ENCODE measurements at regions not wholly inside any gene's neighbourhood (a gene's known extent, or its start where the extent isn't known, plus 50 kb on each side); places are given as distances from the start of the nearest gene placed in this dataset.

GRCh38 chr10:33899578-33900531, 565.4 kb upstream of the NRP1 start:
- H3K9ac ChIP-seq (replicated peaks in 1 of 4; ENCODE audit: extremely low read depth in 1 of 4, low read depth in 3 of 4, low read length in 3 of 4): no peak overlapping the region

More at GRCh38 chr10:33899578-33900531, 565.4 kb upstream of the NRP1 start:
- H4K91ac ChIP-seq (replicated peaks; ENCODE audit: insufficient read length, low read length): no peak overlapping the region
- no peak overlapping the region for H3K18ac ChIP-seq (ENCODE audit: extremely low read depth, low read length)
- peaks cover 0 to 5% of the 10 kb centered on the region in 2 experiments; a peak in 1 of 4 replicates for H3K9me3 ChIP-seq (ENCODE audit: insufficient read depth in 2 of 2, low read depth in 1 of 2, low read length in 1 of 2)
- no peak for FAIRE-seq
- ChIA-PET CTCF (ENCODE audit: partially characterized antibody) (interaction anchor here (0.9 to 1.1 kb wide), 2 partner anchors 13 to 327 kb away, joined by 4 read pairs; no protein-coding TSS in a partner anchor), POLR2A (ENCODE audit: partially characterized antibody) (no interaction called here)
- H3K23me2 ChIP-seq (ENCODE audit: low read depth, low read length): no peaks in the 10 kb centered on the region
- H2BK120ac ChIP-seq (replicated peaks; ENCODE audit: low read depth, low read length): no peak overlapping the region
- H3K79me2 ChIP-seq (ENCODE audit: control insufficient read depth in 1 of 2, insufficient read depth in 2 of 2, low read length in 2 of 2): no peaks in the 10 kb centered on the region
- H2BK15ac ChIP-seq (ENCODE audit: low read length): no peak overlapping the region
- no peaks in the 10 kb centered on the region for H3K27me3 ChIP-seq (replicated peaks in 1 of 4; ENCODE audit: control insufficient read depth in 3 of 4, extremely low read depth in 1 of 4, insufficient read depth in 3 of 4, low read length in 3 of 4)
- H2AK5ac ChIP-seq (ENCODE audit: low read depth, low read length): no peak overlapping the region
- WGBS, 2 experiments (ENCODE audit: extremely low coverage in 1 of 2, insufficient coverage in 1 of 2, insufficient read length in 1 of 2, insufficient replicate concordance in 2 of 2, low coverage in 1 of 2, low lambda C conversion rate in 2 of 2, missing lambda C conversion rate in 1 of 2): 87% methylated on average over 5 of the region's 5 CpGs; no CpG with 5 or more reads in 1 of the 2 experiments
- no peak overlapping the region for H3K14ac ChIP-seq (ENCODE audit: insufficient read length)
- no peak overlapping the region for H3K27ac ChIP-seq (ENCODE audit: low read depth, low read length)
- no peak overlapping the region for H2BK20ac ChIP-seq (ENCODE audit: low read length)
- no peak overlapping the region for H2BK5ac ChIP-seq (ENCODE audit: low read depth, low read length)
- TF ChIP-seq GABPA (IDR thresholded peaks at IDR 0.05; ENCODE audit: borderline replicate concordance, insufficient read depth, low read length) (no peak), SIN3A (conservative IDR thresholded peaks at IDR 0.05 in 1 of 2, IDR thresholded peaks at IDR 0.05 in 1 of 2; ENCODE audit: low read depth in 1 of 2, low read length in 2 of 2) (no peak)
- H3K4ac ChIP-seq (replicated peaks; ENCODE audit: insufficient read length, low read depth, low read length): no peak overlapping the region
- no peak overlapping the region for H2AFZ ChIP-seq (ENCODE audit: low read length)
- no peak overlapping the region for H2BK12ac ChIP-seq (ENCODE audit: low read depth, low read length)
- no peak for DNase-seq (ENCODE audit: low read depth in 1 of 2, low spot score in 2 of 2)
- no peaks in the 10 kb centered on the region for H3K36me3 ChIP-seq (ENCODE audit: control insufficient read depth in 2 of 4, insufficient read depth in 4 of 4, low read length in 3 of 4)
- H4K5ac ChIP-seq (ENCODE audit: insufficient read length, low read depth, low read length): no peak overlapping the region
- H3K4me1 ChIP-seq (replicated peaks in 1 of 4; ENCODE audit: control insufficient read depth in 3 of 4, insufficient read depth in 4 of 4, low read length in 3 of 4): no peaks in the 10 kb centered on the region
- no peak overlapping the region for H3K23ac ChIP-seq (ENCODE audit: insufficient read length)
- no peak overlapping the region for H3K56ac ChIP-seq (replicated peaks; ENCODE audit: insufficient read length, low read depth, low read length)
- no peaks in the 10 kb centered on the region for H3K79me1 ChIP-seq (ENCODE audit: low read depth, low read length)
- H3K4me2 ChIP-seq (ENCODE audit: insufficient read depth in 1 of 2, low read depth in 2 of 2, low read length in 2 of 2): no peak overlapping the region
- no peak overlapping the region for H4K8ac ChIP-seq (ENCODE audit: extremely low read depth, insufficient read depth, low read length)
- no peaks in the 10 kb centered on the region for H4K20me1 ChIP-seq (replicated peaks in 1 of 2; ENCODE audit: control insufficient read depth in 1 of 2, insufficient read depth in 2 of 2, low read length in 2 of 2)
- H3K4me3 ChIP-seq (ENCODE audit: extremely low read depth in 1 of 4, insufficient read depth in 2 of 4, low read depth in 3 of 4, low read length in 4 of 4): no peak overlapping the region

All from H1 (cell line).